GM23338 (cell line): ENCODE measurements at regions not wholly inside any gene's neighbourhood (a gene's known extent, or its start where the extent isn't known, plus 50 kb on each side); places are given as distances from the start of the nearest gene placed in this dataset.

Experiments used
- ATAC-seq: fragments of 200-7000 bp; cut with Tn5 transposase; 3 replicates; pipeline ENCODE4 v1.9.1; 2020
- DNase-seq: peaks from one replicate; pipeline ENCODE4 v3.0.0-alpha.2; 2015; ENCODE audit warnings: low spot score
- H2AFZ ChIP-seq: fragments of 200-600 bp; sonication (generic); 2 replicates; pipeline ENCODE4 v1.8.0; 2016; ENCODE audit warnings: antibody characterized with exemption, mild to moderate bottlenecking, moderate library complexity
- H3F3A ChIP-seq: fragments of 200-600 bp; sonication (generic); replicated peaks from 2 replicates; pipeline ENCODE4 v1.8.0; 2017; ENCODE audit warnings: antibody characterized with exemption, mixed run types, low read depth
- H3K27ac ChIP-seq: fragments of 200-600 bp; sonication (generic); 2 replicates; pipeline ENCODE4 v1.6.1; 2016; ENCODE audit warnings: low read depth
- H3K27me3 ChIP-seq: fragments of 200-600 bp; sonication (generic); 2 replicates; pipeline ENCODE4 v1.8.0; 2016; ENCODE audit warnings: mild to moderate bottlenecking, mixed run types, moderate library complexity; ENCODE audit not compliant: insufficient read depth
- H3K36me3 ChIP-seq: fragments of 200-600 bp; sonication (generic); 2 replicates; pipeline ENCODE4 v1.8.0; 2016; ENCODE audit warnings: mild to moderate bottlenecking; ENCODE audit not compliant: insufficient read depth
- H3K4me1 ChIP-seq: fragments of 200-600 bp; sonication (generic); 2 replicates; pipeline ENCODE4 v1.8.0; 2016; ENCODE audit warnings: mild to moderate bottlenecking, moderate library complexity; ENCODE audit not compliant: insufficient read depth
- H3K4me2 ChIP-seq: fragments of 200-600 bp; sonication (generic); 2 replicates; pipeline ENCODE4 v1.7.1; 2017; ENCODE audit warnings: mixed run types
- H3K4me3 ChIP-seq: fragments of 200-600 bp; sonication (generic); 2 replicates; pipeline ENCODE4 v1.6.1; 2016; ENCODE audit warnings: mixed run types
- H3K79me2 ChIP-seq: fragments of 200-600 bp; sonication (generic); replicated peaks from 2 replicates; pipeline ENCODE4 v1.8.0; 2017; ENCODE audit warnings: mild to moderate bottlenecking; ENCODE audit not compliant: insufficient read depth
- H3K9me2 ChIP-seq: fragments of 200-600 bp; sonication (generic); 2 replicates; pipeline ENCODE4 v1.8.0; 2017; ENCODE audit not compliant: insufficient read depth
- H4K20me1 ChIP-seq: fragments of 200-600 bp; sonication (generic); replicated peaks from 2 replicates; pipeline ENCODE4 v1.8.0; 2017; ENCODE audit warnings: mild to moderate bottlenecking; ENCODE audit not compliant: insufficient read depth
- H3K27ac Mint-ChIP-seq: 2 replicates; pipeline ENCODE4 v1.8.0; 2020; ENCODE audit warnings: inconsistent platforms, mild to moderate bottlenecking, moderate library complexity, mixed read lengths
- H3K27me3 Mint-ChIP-seq: 3 replicates; pipeline ENCODE4 v1.8.0; 2022; ENCODE audit warnings: low read depth, mild to moderate bottlenecking, moderate library complexity, mixed read lengths, inconsistent platforms; ENCODE audit not compliant: insufficient read depth, poor library complexity
- H3K36me3 Mint-ChIP-seq: 3 replicates; pipeline ENCODE4 v1.8.0; 2021; ENCODE audit warnings: low read depth, mild to moderate bottlenecking, inconsistent platforms, moderate library complexity, mixed read lengths
- H3K4me1 Mint-ChIP-seq: 3 replicates; pipeline ENCODE4 v1.8.0; 2020; ENCODE audit warnings: mild to moderate bottlenecking, inconsistent platforms, mixed read lengths
- H3K4me3 Mint-ChIP-seq: 3 replicates; pipeline ENCODE4 v1.8.0; 2021; ENCODE audit warnings: moderate library complexity, mild to moderate bottlenecking, inconsistent platforms, mixed read lengths
- H3K9me3 Mint-ChIP-seq: 3 replicates; pipeline ENCODE4 v1.8.0; 2020; ENCODE audit warnings: moderate library complexity, mild to moderate bottlenecking, inconsistent platforms, mixed read lengths
- CREB1 ChIP-seq: fragments of 250-450 bp; sonication (Bioruptor Pico); IDR thresholded peaks from 2 replicates; pipeline ENCODE4 v1.5.0; 2020; ENCODE audit warnings: low read depth, mild to moderate bottlenecking, moderate library complexity
- CTCF ChIP-seq, 2 experiments: fragments of 200-600 bp in 1 of 2; sonication (generic) in 1 of 2; conservative IDR thresholded peaks; 2 replicates each; pipeline versions ENCODE4 v1.5.1 to v1.6.1; 2016 to 2017; ENCODE audit warnings: antibody characterized with exemption in 2 of 2, low read depth in 2 of 2, mild to moderate bottlenecking in 2 of 2, moderate library complexity in 1 of 2
- ETS1 ChIP-seq: IDR thresholded peaks from 2 replicates; pipeline ENCODE4 v1.6.1; 2016; ENCODE audit warnings: antibody characterized with exemption
- EZH2 ChIP-seq: fragments of 200-600 bp; sonication (generic); IDR thresholded peaks from one replicate; pipeline ENCODE4 v1.8.0; 2017; ENCODE audit warnings: antibody characterized with exemption, mild to moderate bottlenecking, low read depth; ENCODE audit not compliant: unreplicated experiment
- EZH2phosphoT487 ChIP-seq: fragments of 200-600 bp; sonication (generic); IDR thresholded peaks from one replicate; pipeline ENCODE4 v1.8.1; 2018; ENCODE audit warnings: antibody characterized with exemption; ENCODE audit not compliant: unreplicated experiment
- JUNB ChIP-seq: IDR thresholded peaks from one replicate; pipeline ENCODE4 v1.6.1; 2016; ENCODE audit warnings: antibody characterized with exemption; ENCODE audit not compliant: unreplicated experiment
- NANOG ChIP-seq: IDR thresholded peaks from 2 replicates; pipeline ENCODE4 v1.6.1; 2016; ENCODE audit warnings: antibody characterized with exemption, borderline replicate concordance
- POLR2AphosphoS5 ChIP-seq: IDR thresholded peaks from 2 replicates; pipeline ENCODE4 v1.6.1; 2016; ENCODE audit warnings: antibody characterized with exemption, low read depth
- REST ChIP-seq: IDR thresholded peaks from one replicate; pipeline ENCODE4 v1.6.1; 2018; ENCODE audit warnings: antibody characterized with exemption; ENCODE audit not compliant: unreplicated experiment
- STAT1 ChIP-seq: IDR thresholded peaks from one replicate; pipeline ENCODE4 v1.6.1; 2016; ENCODE audit warnings: antibody characterized with exemption; ENCODE audit not compliant: unreplicated experiment
- ZNF114 ChIP-seq: fragments of 250-450 bp; sonication (Bioruptor Pico); IDR thresholded peaks from 2 replicates; pipeline ENCODE4 v1.5.0; 2020; ENCODE audit warnings: mild to moderate bottlenecking, moderate library complexity
- ZNF331 ChIP-seq: fragments of 250-450 bp; sonication (Bioruptor Pico); IDR thresholded peaks from 2 replicates; pipeline ENCODE4 v1.5.0; 2020; ENCODE audit warnings: low read depth, mild to moderate bottlenecking, moderate library complexity
- ZNF462 ChIP-seq: fragments of 250-450 bp; sonication (Bioruptor Pico); IDR thresholded peaks from 2 replicates; pipeline ENCODE4 v1.5.0; 2020; ENCODE audit warnings: mild to moderate bottlenecking, moderate library complexity

- Histone ChIP-seq H3F3A (no peaks in the 10 kb centered on the region), H4K20me1 (no peaks in the 10 kb centered on the region), H3K4me2 (no peak overlapping the region), H3K4me1 (no peaks in the 10 kb centered on the region), H3K27ac (no peak overlapping the region), H3K27me3 (no peaks in the 10 kb centered on the region), H3K79me2 (no peaks in the 10 kb centered on the region), H3K9me2 (no peaks in the 10 kb centered on the region), H3K36me3 (no peaks in the 10 kb centered on the region), H2AFZ (no peak overlapping the region), H3K4me3 (no peak overlapping the region)
- Mint-ChIP-seq H3K27me3 (no peaks in the 10 kb centered on the region), H3K4me3 (no peak overlapping the region), H3K36me3 (no peaks in the 10 kb centered on the region), H3K4me1 (no peaks in the 10 kb centered on the region; the same call in 2 of the 3 replicates), H3K27ac (no peak overlapping the region), H3K9me3 (peaks cover 9% of the 10 kb centered on the region; the same call in 1 of the 3 replicates)
- ATAC-seq, result no peak
- no peak for DNase-seq
- no peak for TF ChIP-seq EZH2
- TF ChIP-seq JUNB, result no peak
- no peak for TF ChIP-seq REST
- TF ChIP-seq CREB1, result no peak
- TF ChIP-seq ZNF114 (CRISPR knock-in tag), result no peak
- TF ChIP-seq NANOG, result no peak
- no peak for TF ChIP-seq ZNF462 (CRISPR knock-in tag)
- TF ChIP-seq ZNF331 (CRISPR knock-in tag), result no peak
- no peak for TF ChIP-seq CTCF (conservative IDR thresholded peaks at IDR 0.05; ENCODE audit: low read depth in 2 of 2)
- TF ChIP-seq ETS1, result no peak
- TF ChIP-seq EZH2phosphoT487, result no peak
- no peak for TF ChIP-seq STAT1
- no peak for TF ChIP-seq POLR2AphosphoS5
Observed at GRCh38 chr9:17870722-17871121, 291.9 kb downstream of the SH3GL2 start.
